Neuronal stem cell (in vitro differentiated cells): ENCODE measurements at regions not wholly inside any gene's neighbourhood (a gene's known extent, or its start where the extent isn't known, plus 50 kb on each side); places are given as distances from the start of the nearest gene placed in this dataset.

ENCODE experiments used
- DNase-seq: peaks from one replicate; pipeline ENCODE4 v3.0.0-alpha.2; 2013; ENCODE audit warnings: low spot score
- H2AFZ ChIP-seq: one replicate; pipeline ENCODE4 v1.6.1; 2013; ENCODE audit warnings: mild to moderate bottlenecking, low read length, inconsistent platforms
- H2AK5ac ChIP-seq: 2 replicates; pipeline ENCODE4 v1.6.1; 2013; ENCODE audit warnings: low read depth, mild to moderate bottlenecking, inconsistent platforms, low read length, moderate library complexity, mixed read lengths
- H2BK120ac ChIP-seq: 2 replicates; pipeline ENCODE4 v1.6.1; 2013; ENCODE audit warnings: low read depth, mild to moderate bottlenecking, inconsistent platforms, low read length, moderate library complexity, mixed read lengths
- H2BK12ac ChIP-seq: one replicate; pipeline ENCODE4 v1.6.1; 2013; ENCODE audit warnings: low read length, inconsistent platforms
- H2BK15ac ChIP-seq: 2 replicates; pipeline ENCODE4 v1.6.1; 2013; ENCODE audit warnings: mild to moderate bottlenecking, low read length, inconsistent platforms, mixed read lengths
- H2BK5ac ChIP-seq: one replicate; pipeline ENCODE4 v1.6.1; 2013; ENCODE audit warnings: inconsistent platforms, mild to moderate bottlenecking, low read length, moderate library complexity
- H3K14ac ChIP-seq: one replicate; pipeline ENCODE4 v1.6.1; 2013; ENCODE audit warnings: low read length, inconsistent platforms
- H3K18ac ChIP-seq: 2 replicates; pipeline ENCODE4 v1.6.1; 2013; ENCODE audit warnings: low read length, inconsistent platforms
- H3K23ac ChIP-seq: 2 replicates; pipeline ENCODE4 v1.6.1; 2013; ENCODE audit warnings: low read depth, mild to moderate bottlenecking, mixed read lengths, low read length, inconsistent platforms; ENCODE audit not compliant: poor library complexity
- H3K27ac ChIP-seq: replicated peaks from 3 replicates; pipeline ENCODE4 v1.5.1; 2013; ENCODE audit warnings: low read length, inconsistent platforms
- H3K27me3 ChIP-seq, 3 experiments: 2 replicates each; pipeline ENCODE4 v1.6.1; 2013; ENCODE audit warnings: low read length in 3 of 3, mild to moderate bottlenecking in 2 of 3, inconsistent platforms in 1 of 3, low read depth in 1 of 3, mixed read lengths in 1 of 3, moderate library complexity in 1 of 3; ENCODE audit not compliant: control insufficient read depth in 3 of 3, insufficient read depth in 3 of 3
- H3K36me3 ChIP-seq, 2 donors: replicated peaks in 1 of 2; 2 replicates each; pipeline ENCODE4 v1.6.1; 2013; ENCODE audit warnings: low read length in 2 of 2; ENCODE audit not compliant: control insufficient read depth in 2 of 2, insufficient read depth in 2 of 2
- H3K4ac ChIP-seq: 2 replicates; pipeline ENCODE4 v1.6.1; 2013; ENCODE audit warnings: inconsistent platforms, mild to moderate bottlenecking, low read length, moderate library complexity
- H3K4me1 ChIP-seq, 2 donors: 1 replicate in 1 of 2; 2 replicates in 1 of 2; pipeline ENCODE4 v1.6.1; 2013; ENCODE audit warnings: low read length in 2 of 2, low read depth in 1 of 2; ENCODE audit not compliant: control insufficient read depth in 2 of 2, insufficient read depth in 1 of 2
- H3K4me2 ChIP-seq: one replicate; pipeline ENCODE4 v1.6.1; 2013; ENCODE audit warnings: mild to moderate bottlenecking, low read length, inconsistent platforms; ENCODE audit not compliant: insufficient read depth, poor library complexity, severe bottlenecking
- H3K4me3 ChIP-seq, 2 donors: 2 replicates each; pipeline ENCODE4 v1.5.1; 2013; ENCODE audit warnings: low read length in 2 of 2, mild to moderate bottlenecking in 2 of 2, inconsistent platforms in 1 of 2, moderate library complexity in 1 of 2
- H3K79me1 ChIP-seq: one replicate; pipeline ENCODE4 v1.6.1; 2013; ENCODE audit warnings: low read depth, mild to moderate bottlenecking, inconsistent platforms, low read length, moderate library complexity
- H3K9ac ChIP-seq: one replicate; pipeline ENCODE4 v1.6.1; 2013; ENCODE audit warnings: mild to moderate bottlenecking, low read depth, low read length, inconsistent platforms; ENCODE audit not compliant: poor library complexity
- H3K9me3 ChIP-seq, 2 donors: replicated peaks in 1 of 2; 2 replicates each; pipeline versions ENCODE3 to v1.6.1; 2013; ENCODE audit warnings: low read length in 2 of 2, mild to moderate bottlenecking in 2 of 2, inconsistent platforms in 1 of 2, low read depth in 1 of 2, mixed read lengths in 1 of 2, moderate library complexity in 1 of 2; ENCODE audit not compliant: control insufficient read depth in 2 of 2, insufficient read depth in 1 of 2
- H4K8ac ChIP-seq: one replicate; pipeline ENCODE4 v1.6.1; 2013; ENCODE audit warnings: low read depth, mild to moderate bottlenecking, inconsistent platforms, low read length, moderate library complexity
- H4K91ac ChIP-seq: one replicate; pipeline ENCODE4 v1.6.1; 2013; ENCODE audit warnings: low read length, low read depth, mild to moderate bottlenecking, inconsistent platforms; ENCODE audit not compliant: poor library complexity
- WGBS, 2 donors: extraction: QIAGEN DNeasy Blood & Tissue Kit; methylation state at CpG; one replicate each; pipeline ENCODE4 v1.1.7; 2013; ENCODE audit warnings: missing lambda C conversion rate in 2 of 2, mixed read lengths in 1 of 2; ENCODE audit not compliant: insufficient read length in 2 of 2, insufficient replicate concordance in 1 of 2; ENCODE audit errors: extremely low coverage in 2 of 2; 5-methylcytosine and 5-hydroxymethylcytosine counted together

GRCh38 chr5:97918057-97918456, 735.0 kb upstream of the RIOK2 start:
- Histone ChIP-seq H3K79me1 (no peaks in the 10 kb centered on the region), H3K9me3 (no peaks in the 10 kb centered on the region), H2BK5ac (no peak overlapping the region), H2AK5ac (no peak overlapping the region), H2AFZ (no peak overlapping the region), H3K23ac (no peak overlapping the region), H4K91ac (no peak overlapping the region), H3K27me3 (peaks cover 0 to 1% (median 0%) of the 10 kb centered on the region in 3 experiments), H3K4me1 (no peaks in the 10 kb centered on the region), H3K9ac (no peak overlapping the region), H3K4me3 (no peak overlapping the region), H2BK12ac (no peak overlapping the region), H2BK15ac (no peak overlapping the region), H3K18ac (no peak overlapping the region), H3K27ac (no peak overlapping the region), H3K36me3 (no peaks in the 10 kb centered on the region), H3K14ac (no peak overlapping the region), H3K4me2 (no peak overlapping the region), H4K8ac (no peak overlapping the region), H2BK120ac (no peak overlapping the region), H3K4ac (no peak overlapping the region)
- WGBS, 2 donors: no CpG with 5 or more reads among the region's 1 CpG
- no peak for DNase-seq

GRCh38 chr5:97918620-97919019, 735.6 kb upstream of the RIOK2 start:
- DNase-seq: no peak
- WGBS, 2 donors: no CpG with 5 or more reads among the region's 2 CpGs
- H3K9ac ChIP-seq: no peak overlapping the region
- no peak overlapping the region for H2BK120ac ChIP-seq
- no peak overlapping the region for H3K23ac ChIP-seq
- no peaks in the 10 kb centered on the region for H3K79me1 ChIP-seq
- H3K4me2 ChIP-seq: no peak overlapping the region
- H3K4me3 ChIP-seq: no peak overlapping the region
- H4K91ac ChIP-seq: no peak overlapping the region
- H4K8ac ChIP-seq: no peak overlapping the region
- H3K9me3 ChIP-seq: no peaks in the 10 kb centered on the region
- H3K4ac ChIP-seq: no peak overlapping the region
- H3K4me1 ChIP-seq: no peaks in the 10 kb centered on the region
- H3K14ac ChIP-seq: no peak overlapping the region
- no peak overlapping the region for H2BK15ac ChIP-seq
- no peaks in the 10 kb centered on the region for H3K36me3 ChIP-seq
- no peak overlapping the region for H3K27ac ChIP-seq
- no peak overlapping the region for H2AFZ ChIP-seq
- H2BK5ac ChIP-seq: no peak overlapping the region
- H2BK12ac ChIP-seq: no peak overlapping the region
- no peak overlapping the region for H3K18ac ChIP-seq
- peaks cover 0 to 1% (median 0%) of the 10 kb centered on the region in 3 experiments for H3K27me3 ChIP-seq
- H2AK5ac ChIP-seq: no peak overlapping the region

- no peak overlapping the region for H3K4me3 ChIP-seq
- H3K4ac ChIP-seq: no peak overlapping the region
- no peaks in the 10 kb centered on the region for H3K79me1 ChIP-seq
- no peak overlapping the region for H3K23ac ChIP-seq
- no peak for DNase-seq
- H3K27me3 ChIP-seq: no peaks in the 10 kb centered on the region
- H3K9ac ChIP-seq: no peak overlapping the region
- no peak overlapping the region for H4K8ac ChIP-seq
- H2BK15ac ChIP-seq: no peak overlapping the region
- no peak overlapping the region for H2BK120ac ChIP-seq
- H3K9me3 ChIP-seq: no peaks in the 10 kb centered on the region
- H3K27ac ChIP-seq: no peak overlapping the region
- H2BK12ac ChIP-seq: no peak overlapping the region
- H2BK5ac ChIP-seq: no peak overlapping the region
- H3K18ac ChIP-seq: no peak overlapping the region
- no peak overlapping the region for H2AFZ ChIP-seq
- H3K14ac ChIP-seq: no peak overlapping the region
- H3K36me3 ChIP-seq: no peaks in the 10 kb centered on the region
- no peak overlapping the region for H3K4me2 ChIP-seq
- no CpG with 5 or more reads among the region's 4 CpGs for WGBS, 2 donors
- no peak overlapping the region for H2AK5ac ChIP-seq
- H4K91ac ChIP-seq: no peak overlapping the region
- H3K4me1 ChIP-seq: no peaks in the 10 kb centered on the region
Measured at GRCh38 chr5:97919719-97920118, 736.7 kb upstream of the RIOK2 start.

GRCh38 chr5:97922776-97923175, 739.7 kb upstream of the RIOK2 start:
- H2AK5ac ChIP-seq: no peak overlapping the region
- H3K14ac ChIP-seq: no peak overlapping the region
- no peaks in the 10 kb centered on the region for H3K36me3 ChIP-seq
- H3K9ac ChIP-seq: no peak overlapping the region
- H3K18ac ChIP-seq: no peak overlapping the region
- no peak overlapping the region for H3K4ac ChIP-seq
- no peak overlapping the region for H3K4me2 ChIP-seq
- no peak overlapping the region for H3K27ac ChIP-seq
- no peaks in the 10 kb centered on the region for H3K4me1 ChIP-seq
- no peak overlapping the region for H3K4me3 ChIP-seq
- no peak overlapping the region for H2BK120ac ChIP-seq
- no CpG with 5 or more reads among the region's 5 CpGs for WGBS, 2 donors
- H2AFZ ChIP-seq: no peak overlapping the region
- H4K91ac ChIP-seq: no peak overlapping the region
- H3K23ac ChIP-seq: no peak overlapping the region
- DNase-seq: no peak
- H3K27me3 ChIP-seq: no peaks in the 10 kb centered on the region
- no peak overlapping the region for H4K8ac ChIP-seq
- H3K9me3 ChIP-seq: no peaks in the 10 kb centered on the region
- H2BK15ac ChIP-seq: no peak overlapping the region
- H2BK12ac ChIP-seq: no peak overlapping the region
- H3K79me1 ChIP-seq: no peaks in the 10 kb centered on the region
- no peak overlapping the region for H2BK5ac ChIP-seq
